Gastroesophageal sphincter (tissue), 4 donors: ENCODE measurements at regions not wholly inside any gene's neighbourhood (a gene's known extent, or its start where the extent isn't known, plus 50 kb on each side); places are given as distances from the start of the nearest gene placed in this dataset.

ENCODE experiments used
- ATAC-seq: fragments of 150-250 bp; one replicate; pipeline ENCODE4 v1.9.1; 2016; ENCODE audit warnings: mild to moderate bottlenecking, moderate library complexity
- H3K27ac ChIP-seq, 4 donors: fragments of 200-600 bp; sonication (generic) in 3 of 4; 1 replicate in 3 of 4; 2 replicates in 1 of 4; pipeline ENCODE4 v1.5.1; 2016 to 2019
- H3K27me3 ChIP-seq: fragments of 200-600 bp; sonication (generic); one replicate; pipeline ENCODE4 v1.5.1; 2019
- H3K36me3 ChIP-seq, 2 donors: fragments of 200-600 bp; sonication (generic); one replicate each; pipeline ENCODE4 v1.5.1; 2019; ENCODE audit warnings: control low read depth in 1 of 2
- H3K4me1 ChIP-seq, 3 donors: fragments of 200-600 bp; sonication (generic); 1 replicate in 2 of 3; 2 replicates in 1 of 3; pipeline ENCODE4 v1.5.1; 2016 to 2019; ENCODE audit warnings: control low read depth in 2 of 3
- H3K4me3 ChIP-seq, 2 donors: fragments of 200-600 bp; sonication (generic); one replicate each; pipeline ENCODE4 v1.5.1; 2019; ENCODE audit warnings: mild to moderate bottlenecking in 1 of 2, moderate library complexity in 1 of 2
- H3K9me3 ChIP-seq, 3 donors: fragments of 200-600 bp; sonication (generic); one replicate each; pipeline ENCODE4 v1.5.1; 2017 to 2019; ENCODE audit warnings: control low read depth in 2 of 3
- EP300 ChIP-seq: sonication (generic); formaldehyde crosslinking; IDR thresholded peaks from one replicate; pipeline ENCODE4 v1.6.1; 2017; ENCODE audit warnings: antibody characterized with exemption, mild to moderate bottlenecking
- POLR2A ChIP-seq, 2 donors: fragments of 450-650 bp; IDR thresholded peaks; one replicate each; pipeline ENCODE4 v1.6.1; 2017; ENCODE audit warnings: antibody characterized with exemption in 2 of 2, mild to moderate bottlenecking in 2 of 2, moderate library complexity in 1 of 2
- POLR2AphosphoS5 ChIP-seq: sonication (generic); formaldehyde crosslinking; IDR thresholded peaks from one replicate; pipeline ENCODE4 v1.6.1; 2017; ENCODE audit warnings: antibody characterized with exemption
- WGBS, 2 donors: methylation state at CpG; one replicate each; pipeline ENCODE4 v1.1.5; 2018; ENCODE audit warnings: low coverage in 1 of 2; 5-methylcytosine and 5-hydroxymethylcytosine counted together
- TF ChIP-seq, protein P1 (sequence below), 4 experiments: fragments of 200-600 bp in 2 of 4; fragments of 450-650 bp in 2 of 4; sonication (generic) in 1 of 4; IDR thresholded peaks; one replicate each; pipeline ENCODE4 v1.5.1; 2017 to 2019; ENCODE audit warnings: antibody characterized with exemption in 4 of 4, mild to moderate bottlenecking in 2 of 4, moderate library complexity in 2 of 4

DNA sequence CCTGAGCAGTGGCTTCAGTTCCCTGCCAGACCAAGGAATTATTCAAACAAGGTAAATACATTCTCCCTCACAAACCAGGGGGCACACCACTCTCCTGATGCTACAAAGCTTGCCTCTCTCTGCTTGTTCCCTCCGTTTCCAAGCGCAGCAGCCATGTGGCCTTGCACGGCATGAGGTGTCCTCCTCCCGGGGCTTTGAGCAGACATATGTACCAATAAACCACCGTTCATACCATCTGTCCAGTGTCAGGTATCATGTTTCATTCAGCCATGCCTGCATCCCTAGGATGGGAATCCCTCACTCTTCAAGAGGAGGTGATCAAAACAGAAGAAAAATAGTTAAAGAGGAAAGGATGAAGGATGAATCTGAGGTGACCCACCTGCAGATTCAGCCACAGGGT lies 282.7 kb downstream of the ENC1 start:
- no peak for ATAC-seq
- WGBS, 2 donors, result 54 to 67% methylated on average over 3 to 5 of the region's 5 CpGs

DNA sequence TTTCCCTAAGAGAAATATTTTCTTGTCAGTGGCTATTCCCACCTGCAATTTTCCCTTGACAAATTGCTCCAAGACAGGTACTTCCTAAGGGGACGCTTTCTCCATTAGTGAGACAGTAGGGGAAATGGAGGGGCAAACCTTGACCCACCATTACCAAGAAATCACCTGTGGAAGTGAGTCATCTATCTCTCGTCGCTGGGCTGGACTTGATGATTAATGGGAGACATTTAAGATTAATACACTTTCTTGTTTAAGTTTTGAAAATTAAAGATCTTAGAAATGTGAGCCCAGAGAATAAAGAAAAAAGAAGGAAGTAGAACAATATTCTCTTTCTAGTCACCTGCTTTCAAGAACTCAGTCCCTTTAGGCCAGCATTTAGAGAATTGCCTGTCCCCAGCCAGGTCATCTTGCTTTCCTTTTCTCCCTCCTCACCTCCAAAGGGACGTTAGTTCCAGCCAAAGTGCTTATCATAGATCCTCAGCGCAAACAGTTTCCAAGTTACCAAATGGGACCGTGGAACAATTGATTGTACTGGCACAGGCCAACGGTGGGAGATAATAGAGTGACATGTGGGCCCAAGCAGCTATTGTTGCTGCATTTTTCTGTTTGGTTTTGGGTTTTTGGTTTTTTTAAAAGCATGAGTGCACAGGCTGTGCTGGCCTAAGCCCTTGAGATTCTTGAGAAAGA lies 284.4 kb downstream of the ENC1 start:
- ATAC-seq, result no peak
- WGBS, 2 donors, result 59 to 80% methylated on average over 6 to 7 of the region's 7 CpGs

More for the DNA sequence above, 282.7 kb downstream of the ENC1 start:
- no peak overlapping the region for H3K27ac ChIP-seq
- no peaks in the 10 kb centered on the region for H3K27me3 ChIP-seq
- TF ChIP-seq POLR2AphosphoS5 (no peak), POLR2A (IDR thresholded peaks at IDR 0.05) (no peak), EP300 (no peak)
- TF ChIP-seq, protein P1, sequence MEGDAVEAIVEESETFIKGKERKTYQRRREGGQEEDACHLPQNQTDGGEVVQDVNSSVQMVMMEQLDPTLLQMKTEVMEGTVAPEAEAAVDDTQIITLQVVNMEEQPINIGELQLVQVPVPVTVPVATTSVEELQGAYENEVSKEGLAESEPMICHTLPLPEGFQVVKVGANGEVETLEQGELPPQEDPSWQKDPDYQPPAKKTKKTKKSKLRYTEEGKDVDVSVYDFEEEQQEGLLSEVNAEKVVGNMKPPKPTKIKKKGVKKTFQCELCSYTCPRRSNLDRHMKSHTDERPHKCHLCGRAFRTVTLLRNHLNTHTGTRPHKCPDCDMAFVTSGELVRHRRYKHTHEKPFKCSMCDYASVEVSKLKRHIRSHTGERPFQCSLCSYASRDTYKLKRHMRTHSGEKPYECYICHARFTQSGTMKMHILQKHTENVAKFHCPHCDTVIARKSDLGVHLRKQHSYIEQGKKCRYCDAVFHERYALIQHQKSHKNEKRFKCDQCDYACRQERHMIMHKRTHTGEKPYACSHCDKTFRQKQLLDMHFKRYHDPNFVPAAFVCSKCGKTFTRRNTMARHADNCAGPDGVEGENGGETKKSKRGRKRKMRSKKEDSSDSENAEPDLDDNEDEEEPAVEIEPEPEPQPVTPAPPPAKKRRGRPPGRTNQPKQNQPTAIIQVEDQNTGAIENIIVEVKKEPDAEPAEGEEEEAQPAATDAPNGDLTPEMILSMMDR (IDR thresholded peaks at IDR 0.05), result no peak
- no peak overlapping the region for H3K4me3 ChIP-seq
- H3K9me3 ChIP-seq, result no peaks in the 10 kb centered on the region
- no peaks in the 10 kb centered on the region for H3K36me3 ChIP-seq
- no peaks in the 10 kb centered on the region for H3K4me1 ChIP-seq

DNA sequence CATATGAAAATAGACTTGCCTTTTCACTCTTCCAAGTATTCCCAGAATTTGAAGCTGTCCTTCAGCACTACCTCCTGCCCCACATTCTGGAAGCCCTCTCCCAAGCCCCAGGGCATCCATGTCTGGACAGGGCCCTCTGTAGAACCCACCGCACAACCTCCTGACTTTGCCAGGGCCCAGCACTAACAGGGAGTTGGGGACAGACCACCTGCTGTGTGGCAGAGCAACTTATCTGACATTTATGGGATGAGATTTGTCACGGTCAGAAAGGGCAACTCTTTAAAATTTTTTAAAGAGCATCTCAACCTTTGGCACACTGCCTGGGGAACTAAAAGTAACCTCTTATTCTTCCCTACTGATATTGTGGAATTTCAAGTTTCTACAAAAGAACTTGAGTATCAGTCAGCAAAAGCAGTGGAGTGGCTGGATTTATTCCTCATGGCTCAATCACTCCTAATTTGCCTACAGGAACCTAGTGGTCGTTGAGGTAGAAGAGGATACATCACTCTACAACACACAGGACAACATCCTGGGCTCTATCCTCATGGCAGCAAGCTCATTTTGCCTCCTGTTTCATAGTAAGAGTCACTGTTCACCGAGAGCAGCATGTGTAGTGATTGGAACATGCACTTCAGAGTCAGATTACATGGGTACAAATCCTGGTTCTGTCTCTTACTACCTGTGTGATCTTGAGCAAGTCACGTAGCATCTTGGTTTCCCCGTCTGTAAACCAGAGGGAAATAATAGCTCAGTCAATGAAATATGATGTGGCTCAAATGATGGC lies 285.3 kb downstream of the ENC1 start:
- Histone ChIP-seq H3K9me3 (peaks cover 0 to 5% (median 0%) of the 10 kb centered on the region in 3 donors), H3K27ac (no peak overlapping the region), H3K4me1 (no peaks in the 10 kb centered on the region), H3K36me3 (no peaks in the 10 kb centered on the region), H3K27me3 (no peaks in the 10 kb centered on the region), H3K4me3 (no peak overlapping the region)
- TF ChIP-seq POLR2AphosphoS5 (no peak), EP300 (no peak), POLR2A (IDR thresholded peaks at IDR 0.05) (no peak)
- TF ChIP-seq, protein P1 (IDR thresholded peaks at IDR 0.05), result no peak
- no peak for ATAC-seq
- WGBS, 2 donors, result 81 to 90% methylated on average over 4 of the region's 6 CpGs

More for the DNA sequence above, 284.4 kb downstream of the ENC1 start:
- Histone ChIP-seq H3K27me3 (no peaks in the 10 kb centered on the region), H3K4me3 (no peak overlapping the region), H3K36me3 (no peaks in the 10 kb centered on the region), H3K9me3 (no peaks in the 10 kb centered on the region), H3K27ac (no peak overlapping the region), H3K4me1 (no peaks in the 10 kb centered on the region)
- no peak for TF ChIP-seq POLR2A (IDR thresholded peaks at IDR 0.05)
- TF ChIP-seq POLR2AphosphoS5, result no peak
- TF ChIP-seq EP300, result no peak
- TF ChIP-seq, protein P1 (IDR thresholded peaks at IDR 0.05), result no peak

DNA sequence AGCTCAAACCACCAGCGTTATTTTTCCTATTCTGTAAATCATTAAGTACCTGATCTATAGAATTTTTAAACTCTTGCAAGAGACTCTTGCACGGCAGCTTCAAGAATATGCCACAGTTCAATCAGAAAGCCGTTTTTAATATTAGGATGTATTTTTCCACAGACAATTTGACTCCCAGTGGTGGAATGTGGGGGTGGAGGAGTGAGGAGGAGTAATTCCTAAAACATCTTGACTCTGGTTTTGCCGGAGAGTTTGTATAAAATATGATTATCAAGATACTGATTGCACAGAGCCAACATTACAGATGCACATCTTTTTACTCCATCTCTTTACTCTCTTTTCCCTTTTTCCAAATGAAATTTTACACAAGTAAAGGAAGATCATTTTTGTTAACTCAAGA lies 288.3 kb downstream of the ENC1 start:
- WGBS, 2 donors, result 31 to 61% methylated on average over 4 of the region's 4 CpGs
- no peak overlapping the region for H3K27ac ChIP-seq
- H3K9me3 ChIP-seq, result peaks cover 0 to 5% (median 0%) of the 10 kb centered on the region in 3 donors
- no peaks in the 10 kb centered on the region for H3K4me1 ChIP-seq
- no peak overlapping the region for H3K4me3 ChIP-seq
- H3K27me3 ChIP-seq, result no peaks in the 10 kb centered on the region
- no peaks in the 10 kb centered on the region for H3K36me3 ChIP-seq
- no peak for ATAC-seq
- TF ChIP-seq POLR2AphosphoS5 (no peak), EP300 (no peak), POLR2A (IDR thresholded peaks at IDR 0.05) (no peak)
- TF ChIP-seq, protein P1 (IDR thresholded peaks at IDR 0.05), result no peak
